IMR-90 (cell line): ENCODE measurements at regions not wholly inside any gene's neighbourhood (a gene's known extent, or its start where the extent isn't known, plus 50 kb on each side); places are given as distances from the start of the nearest gene placed in this dataset.

Experiments used
- ATAC-seq: fragments of 200-7000 bp; cut with Tn5 transposase; 2 replicates; pipeline ENCODE4 v1.9.1; 2020; ENCODE audit warnings: low read depth, mild to moderate bottlenecking, moderate library complexity
- BruUV-seq: library from RNA; stranded (reverse); fragments of 400-500 nt; replicated peaks from 2 replicates; lab custom pipeline; 2021; lab: Mats Ljungman, UMichigan
- CTCF ChIA-PET: fragments of 300-600 bp; formaldehyde crosslinking; extraction: SDS; loops from one replicate; lab custom pipeline; 2021; ENCODE audit warnings: antibody characterized with exemption; lab: Yijun Ruan, JAX
- POLR2A ChIA-PET: fragments of 300-600 bp; sonication (Branson Sonifier 250); formaldehyde crosslinking; loops from one replicate; lab custom pipeline; 2022; ENCODE audit warnings: antibody characterized with exemption; ENCODE audit not compliant: unreplicated experiment; lab: Charles Lee
- DNase-seq: peaks from one replicate; pipeline ENCODE4 v3.0.0; 2013
- H2AFZ ChIP-seq: replicated peaks from 2 replicates; pipeline ENCODE3; 2013; ENCODE audit warnings: low read length, mild to moderate bottlenecking; ENCODE audit not compliant: poor library complexity
- H2AK5ac ChIP-seq: 2 replicates; pipeline ENCODE4 v1.6.1; 2013; ENCODE audit warnings: low read depth, low read length, inconsistent platforms
- H2AK9ac ChIP-seq: replicated peaks from 2 replicates; pipeline ENCODE3; 2013; ENCODE audit warnings: mild to moderate bottlenecking, low read depth, low read length, moderate library complexity; ENCODE audit not compliant: poor library complexity
- H2BK120ac ChIP-seq: 2 replicates; pipeline ENCODE4 v1.6.1; 2013; ENCODE audit warnings: low read depth, low read length, inconsistent platforms
- H2BK15ac ChIP-seq: 3 replicates; pipeline ENCODE4 v1.6.1; 2013; ENCODE audit warnings: low read depth, low read length, inconsistent platforms
- H2BK20ac ChIP-seq: 2 replicates; pipeline ENCODE4 v1.6.1; 2013; ENCODE audit warnings: low read depth, mild to moderate bottlenecking, inconsistent platforms, low read length, moderate library complexity
- H2BK5ac ChIP-seq: 2 replicates; pipeline ENCODE4 v1.6.1; 2013; ENCODE audit warnings: mild to moderate bottlenecking, low read depth, low read length, inconsistent platforms; ENCODE audit not compliant: poor library complexity, severe bottlenecking
- H3K14ac ChIP-seq: replicated peaks from 2 replicates; pipeline ENCODE4 v1.6.1; 2013; ENCODE audit warnings: low read depth, low read length, inconsistent platforms
- H3K18ac ChIP-seq: 2 replicates; pipeline ENCODE4 v1.6.1; 2013; ENCODE audit warnings: low read depth, low read length, control low read depth
- H3K23ac ChIP-seq: 2 replicates; pipeline ENCODE4 v1.6.1; 2013; ENCODE audit warnings: low read depth, low read length, inconsistent platforms
- H3K27ac ChIP-seq: 2 replicates; pipeline ENCODE4 v1.5.1; 2013; ENCODE audit warnings: mild to moderate bottlenecking, control low read depth, low read length; ENCODE audit not compliant: insufficient read depth
- H3K27me3 ChIP-seq: 2 replicates; pipeline ENCODE4 v1.6.1; 2013; ENCODE audit warnings: low read length; ENCODE audit not compliant: control insufficient read depth, insufficient read depth
- H3K36me3 ChIP-seq: 2 replicates; pipeline ENCODE4 v1.6.1; 2013; ENCODE audit warnings: low read length, mixed read lengths; ENCODE audit not compliant: control insufficient read depth, insufficient read depth
- H3K4ac ChIP-seq: 2 replicates; pipeline ENCODE4 v1.6.1; 2013; ENCODE audit warnings: low read depth, low read length, inconsistent platforms
- H3K4me1 ChIP-seq: 2 replicates; pipeline ENCODE4 v1.6.1; 2013; ENCODE audit warnings: low read length, mixed read lengths; ENCODE audit not compliant: control insufficient read depth, insufficient read depth
- H3K4me2 ChIP-seq: 2 replicates; pipeline ENCODE4 v1.6.1; 2013; ENCODE audit warnings: low read depth, mild to moderate bottlenecking, control low read depth, low read length, moderate library complexity
- H3K4me3 ChIP-seq: 2 replicates; pipeline ENCODE4 v1.5.1; 2013; ENCODE audit warnings: low read depth, mild to moderate bottlenecking, control low read depth, low read length, moderate library complexity; ENCODE audit not compliant: insufficient read depth
- H3K56ac ChIP-seq: 2 replicates; pipeline ENCODE4 v1.6.1; 2013; ENCODE audit warnings: low read length, inconsistent platforms; ENCODE audit not compliant: insufficient read depth; ENCODE audit errors: extremely low read depth
- H3K79me1 ChIP-seq, 2 experiments: 2 replicates each; pipeline ENCODE4 v1.6.1; 2013; ENCODE audit warnings: low read length in 2 of 2, inconsistent platforms in 1 of 2, low read depth in 1 of 2
- H3K9ac ChIP-seq: 2 replicates; pipeline ENCODE4 v1.6.1; 2013; ENCODE audit warnings: low read depth, low read length, control low read depth
- H3K9me1 ChIP-seq: 2 replicates; pipeline ENCODE4 v1.6.1; 2013; ENCODE audit warnings: low read length, inconsistent platforms; ENCODE audit not compliant: insufficient read depth
- H3K9me3 ChIP-seq: 2 replicates; pipeline ENCODE4 v1.6.1; 2013; ENCODE audit warnings: low read length; ENCODE audit not compliant: control insufficient read depth, insufficient read depth
- H4K20me1 ChIP-seq: 2 replicates; pipeline ENCODE4 v1.6.1; 2013; ENCODE audit warnings: low read length, inconsistent platforms; ENCODE audit not compliant: insufficient read depth
- H4K5ac ChIP-seq: 2 replicates; pipeline ENCODE4 v1.6.1; 2013; ENCODE audit warnings: mild to moderate bottlenecking, low read depth, low read length, control low read depth
- H4K8ac ChIP-seq, 2 experiments: 2 replicates each; pipeline ENCODE4 v1.6.1; 2013; ENCODE audit warnings: low read depth in 2 of 2, low read length in 2 of 2, control low read depth in 1 of 2, inconsistent platforms in 1 of 2
- H4K91ac ChIP-seq: 2 replicates; pipeline ENCODE4 v1.6.1; 2013; ENCODE audit warnings: low read depth, low read length, inconsistent platforms; ENCODE audit not compliant: insufficient read depth
- BHLHE40 ChIP-seq: fragments of 150-350 bp; IDR thresholded peaks from 2 replicates; pipeline ENCODE4 v1.6.1; 2016; ENCODE audit warnings: mild to moderate bottlenecking, low read depth, low read length
- CEBPB ChIP-seq: IDR thresholded peaks from 2 replicates; pipeline ENCODE4 v1.6.1; 2012; ENCODE audit warnings: low read depth, low read length, improper control_type of control experiment
- CHD1 ChIP-seq: IDR thresholded peaks from 2 replicates; pipeline ENCODE4 v1.6.1; 2012; ENCODE audit warnings: low read depth, low read length, improper control_type of control experiment
- CTCF ChIP-seq: conservative IDR thresholded peaks from 2 replicates; pipeline ENCODE4 v1.5.1; 2012; ENCODE audit warnings: mild to moderate bottlenecking, low read depth, low read length, improper control_type of control experiment
- ELK1 ChIP-seq: fragments of 150-350 bp; IDR thresholded peaks from 2 replicates; pipeline ENCODE4 v1.6.1; 2016; ENCODE audit warnings: low read depth, mild to moderate bottlenecking, low read length, moderate library complexity, borderline replicate concordance
- FOS ChIP-seq: fragments of 150-350 bp; IDR thresholded peaks from 2 replicates; pipeline ENCODE4 v1.6.1; 2016; ENCODE audit warnings: low read depth, low read length
- MAFK ChIP-seq: IDR thresholded peaks from 2 replicates; pipeline ENCODE4 v1.6.1; 2012; ENCODE audit warnings: low read depth, low read length, improper control_type of control experiment
- MAZ ChIP-seq: IDR thresholded peaks from 2 replicates; pipeline ENCODE4 v1.6.1; 2012; ENCODE audit warnings: low read depth, mild to moderate bottlenecking, low read length, improper control_type of control experiment, moderate library complexity, borderline replicate concordance
- MXI1 ChIP-seq: IDR thresholded peaks from 2 replicates; pipeline ENCODE4 v1.6.1; 2012; ENCODE audit warnings: low read depth, mild to moderate bottlenecking, low read length, moderate library complexity, borderline replicate concordance
- NFE2L2 ChIP-seq: fragments of 150-350 bp; IDR thresholded peaks from 2 replicates; pipeline ENCODE4 v1.6.1; 2016; ENCODE audit warnings: low read depth, mild to moderate bottlenecking, low read length
- SMC3 ChIP-seq: fragments of 150-350 bp; IDR thresholded peaks from 2 replicates; pipeline ENCODE4 v1.6.1; 2016; ENCODE audit warnings: low read depth, mild to moderate bottlenecking, antibody characterized with exemption, low read length, moderate library complexity
- USF2 ChIP-seq: fragments of 150-350 bp; IDR thresholded peaks from 2 replicates; pipeline ENCODE4 v1.6.1; 2017; ENCODE audit warnings: mild to moderate bottlenecking, antibody characterized with exemption, low read length, low read depth
- WGBS, 2 experiments: methylation state at CpG; one replicate each; pipeline versions ENCODE4 v1.1.5 to v1.1.7; 2013; ENCODE audit warnings: missing lambda C conversion rate in 2 of 2; ENCODE audit not compliant: insufficient read length in 1 of 2; ENCODE audit errors: extremely low coverage in 2 of 2; 5-methylcytosine and 5-hydroxymethylcytosine counted together
- dilution Hi-C: fragments of 300-500 bp; cut with HindIII; formaldehyde crosslinking; loops from one replicate; pipeline ENCODE4 v1.14.3; 2018; ENCODE audit warnings: low sequenced_read_pairs; ENCODE audit not compliant: unreplicated experiment
- in situ Hi-C: fragments of 300-500 bp; cut with MboI; formaldehyde crosslinking; loops from 3 replicates; pipeline ENCODE4 v1.14.3; 2019; ENCODE audit warnings: low sequenced_read_pairs, inconsistent platforms, mixed read lengths
- intact Hi-C: fragments of 100-400 bp; cut with micrococcal nuclease; formaldehyde crosslinking; loops from 2 replicates; pipeline ENCODE4 v1.10.0; 2022

- DNase-seq = no peak
- H2AK5ac ChIP-seq = no peak overlapping the region
- H3K4me3 ChIP-seq = no peak overlapping the region
- H3K4me1 ChIP-seq = no peaks in the 10 kb centered on the region
- no peak overlapping the region for H4K91ac ChIP-seq
- dilution Hi-C loops (no loop called here), in situ Hi-C loops (loop anchor here (5.0 kb wide), 1 partner anchor 633 kb away; no protein-coding TSS in a partner anchor), intact Hi-C loops (no loop called here)
- no peak for ATAC-seq
- no peak overlapping the region for H3K4ac ChIP-seq
- no peak overlapping the region for H3K23ac ChIP-seq
- H3K18ac ChIP-seq = no peak overlapping the region
- H4K8ac ChIP-seq = no peak overlapping the region
- H3K36me3 ChIP-seq = no peaks in the 10 kb centered on the region
- TF ChIP-seq CTCF (no peak), NFE2L2 (no peak), ELK1 (no peak), MAFK (no peak), MXI1 (no peak), CEBPB (no peak), BHLHE40 (no peak), FOS (no peak), USF2 (no peak), CHD1 (no peak), MAZ (no peak), SMC3 (no peak)
- H3K79me1 ChIP-seq = no peaks in the 10 kb centered on the region
- CTCF ChIA-PET = no interaction called here
- WGBS, 2 experiments = 100% methylated on average over 2 of the region's 7 CpGs; no CpG with 5 or more reads in 1 of the 2 experiments
- no peaks in the 10 kb centered on the region for H3K9me1 ChIP-seq
- H3K14ac ChIP-seq = no peak overlapping the region
- POLR2A ChIA-PET = no interaction called here
- H2AFZ ChIP-seq = no peak overlapping the region
- H3K27me3 ChIP-seq = no peaks in the 10 kb centered on the region; the same call in 1 of the 2 replicates
- H3K4me2 ChIP-seq = no peak overlapping the region
- no peak overlapping the region for H4K5ac ChIP-seq
- H2BK15ac ChIP-seq = no peak overlapping the region
- no peaks in the 10 kb centered on the region for H4K20me1 ChIP-seq
- H2BK5ac ChIP-seq = no peak overlapping the region
- no TSS peak for BruUV-seq
- H3K27ac ChIP-seq = no peak overlapping the region
- H2BK120ac ChIP-seq = no peak overlapping the region
- no peak overlapping the region for H3K56ac ChIP-seq
- H3K9me3 ChIP-seq = no peaks in the 10 kb centered on the region
- H3K9ac ChIP-seq = no peak overlapping the region
- H2AK9ac ChIP-seq = no peak overlapping the region
- H2BK20ac ChIP-seq = no peak overlapping the region
Measured at GRCh38 chr5:168215646-168216045, 75.8 kb upstream of the WWC1 start.
